ENCODE measurements at regions not wholly inside any gene's neighbourhood (a gene's known extent, or its start where the extent isn't known, plus 50 kb on each side); places are given as distances from the start of the nearest gene placed in this dataset.

- DNase-seq (no peak), ATAC-seq (no peak)
- H3K27me3 ChIP-seq (ENCODE audit: low read depth): no peaks in the 10 kb centered on the region
- intact Hi-C loops (cut with DNase I): no loop called here
- H3K4me3 ChIP-seq: no peak overlapping the region
- H3K4me1 ChIP-seq: no peaks in the 10 kb centered on the region
- H3K36me3 ChIP-seq: no peaks in the 10 kb centered on the region
- H3K9me3 ChIP-seq: no peaks in the 10 kb centered on the region
- no peak for TF ChIP-seq CTCF (IDR thresholded peaks at IDR 0.05)
- no peak overlapping the region for H3K27ac ChIP-seq
Observed at GRCh38 chr1:215005656-215006345, 76.7 kb upstream of the KCNK2 start.

GRCh38 chr1:215007880-215008279, 74.7 kb upstream of the KCNK2 start:
- intact Hi-C loops (cut with DNase I): no loop called here
- DNase-seq (no peak), ATAC-seq (no peak)
- no peak for TF ChIP-seq CTCF (IDR thresholded peaks at IDR 0.05)
- Histone ChIP-seq H3K4me3 (no peak overlapping the region), H3K9me3 (no peaks in the 10 kb centered on the region), H3K27ac (no peak overlapping the region), H3K27me3 (ENCODE audit: low read depth) (no peaks in the 10 kb centered on the region), H3K36me3 (no peaks in the 10 kb centered on the region), H3K4me1 (no peaks in the 10 kb centered on the region)

- Histone ChIP-seq H3K4me3 (no peak overlapping the region), H3K4me1 (no peaks in the 10 kb centered on the region), H3K27me3 (ENCODE audit: low read depth) (no peaks in the 10 kb centered on the region), H3K27ac (no peak overlapping the region), H3K36me3 (no peaks in the 10 kb centered on the region), H3K9me3 (no peaks in the 10 kb centered on the region)
- ATAC-seq: no peak
- intact Hi-C loops (cut with DNase I): no loop called here
- no peak for DNase-seq
- TF ChIP-seq CTCF (IDR thresholded peaks at IDR 0.05): no peak
Observed at GRCh38 chr1:215018555-215018954, 64.0 kb upstream of the KCNK2 start.

- H3K36me3 ChIP-seq: no peaks in the 10 kb centered on the region
- intact Hi-C loops (cut with DNase I): no loop called here
- DNase-seq (no peak), ATAC-seq (no peak)
- no peaks in the 10 kb centered on the region for H3K27me3 ChIP-seq (ENCODE audit: low read depth)
- H3K9me3 ChIP-seq: no peaks in the 10 kb centered on the region
- no peak for TF ChIP-seq CTCF (IDR thresholded peaks at IDR 0.05)
- no peak overlapping the region for H3K27ac ChIP-seq
- H3K4me1 ChIP-seq: no peaks in the 10 kb centered on the region
- no peak overlapping the region for H3K4me3 ChIP-seq
Observed at GRCh38 chr1:215022204-215022603, 60.3 kb upstream of the KCNK2 start.

GRCh38 chr1:215022741-215023141, 59.8 kb upstream of the KCNK2 start:
- Histone ChIP-seq H3K4me1 (no peaks in the 10 kb centered on the region), H3K9me3 (no peaks in the 10 kb centered on the region), H3K27me3 (ENCODE audit: low read depth) (no peaks in the 10 kb centered on the region), H3K36me3 (no peaks in the 10 kb centered on the region), H3K27ac (no peak overlapping the region), H3K4me3 (no peak overlapping the region)
- TF ChIP-seq CTCF (IDR thresholded peaks at IDR 0.05): no peak
- intact Hi-C loops (cut with DNase I): no loop called here
- ATAC-seq (no peak), DNase-seq (no peak)
